ENCODE measurements at regions not wholly inside any gene's neighbourhood (a gene's known extent, or its start where the extent isn't known, plus 50 kb on each side); places are given as distances from the start of the nearest gene placed in this dataset.
"Not testable (repeated sequence)": the region's sequence is repeated elsewhere in the genome, so short reads cannot be mapped to it uniquely, and the experiment has no call there.

DNA sequence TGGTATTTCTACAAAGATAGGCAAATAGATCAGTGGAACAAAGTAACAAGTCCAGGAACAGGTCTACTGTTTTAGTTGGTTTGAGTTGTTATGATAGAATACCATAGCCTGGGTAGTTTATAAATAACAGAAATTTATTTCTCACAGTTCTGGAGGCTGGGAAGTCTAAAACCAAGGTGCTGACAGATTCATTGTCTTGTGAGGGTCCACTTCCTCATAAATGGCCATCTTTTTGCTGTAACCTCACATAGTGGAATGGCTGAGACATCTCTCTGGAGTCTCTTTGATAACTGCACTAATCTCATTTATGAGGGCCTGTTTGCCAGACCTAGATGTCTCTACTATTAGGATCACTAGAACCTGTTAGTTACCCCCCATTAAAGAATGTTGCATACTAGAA is 152.3 kb upstream of the MYRIP start:
- no peak for DNase-seq (ENCODE audit: low read depth)

DNA sequence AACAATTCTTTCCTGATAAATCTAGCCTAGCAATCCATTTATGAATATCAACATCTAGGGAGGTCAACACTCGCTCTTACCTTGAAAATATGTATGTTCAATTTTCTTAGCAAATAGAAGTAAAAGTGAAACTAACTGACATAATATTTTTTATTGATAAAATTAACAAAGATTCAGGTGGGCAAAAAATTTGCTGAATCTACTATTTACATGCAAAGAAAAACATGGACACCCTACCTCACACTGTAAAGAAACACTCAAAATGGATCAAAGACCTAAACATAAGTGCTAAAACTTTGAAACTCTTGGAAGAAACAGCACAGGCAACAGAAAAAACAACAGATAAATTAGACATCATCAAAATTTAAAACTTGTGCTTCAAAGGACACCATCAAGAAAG is 151.6 kb upstream of the MYRIP start:
- no peak for DNase-seq (ENCODE audit: low read depth)

DNA sequence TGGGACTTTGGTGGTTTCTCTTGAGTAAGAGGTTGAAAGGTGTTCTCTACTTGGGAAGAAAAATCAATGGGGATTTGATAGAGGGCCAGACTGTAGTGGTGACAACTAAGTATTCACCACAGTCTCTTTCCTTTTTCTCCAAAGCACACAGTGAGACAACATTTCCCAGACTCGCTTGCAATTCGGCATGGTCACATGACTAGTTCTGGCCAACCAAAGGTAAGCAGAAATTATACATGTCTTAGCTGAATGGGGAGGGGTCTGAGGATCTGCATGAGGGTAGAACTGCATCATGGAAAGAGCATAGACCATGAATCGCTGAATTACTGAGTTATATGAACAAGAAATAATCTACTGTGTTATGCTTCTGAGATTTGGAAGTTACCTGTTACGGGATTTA is 144.5 kb upstream of the MYRIP start:
- no peak for DNase-seq (ENCODE audit: low read depth)

DNA sequence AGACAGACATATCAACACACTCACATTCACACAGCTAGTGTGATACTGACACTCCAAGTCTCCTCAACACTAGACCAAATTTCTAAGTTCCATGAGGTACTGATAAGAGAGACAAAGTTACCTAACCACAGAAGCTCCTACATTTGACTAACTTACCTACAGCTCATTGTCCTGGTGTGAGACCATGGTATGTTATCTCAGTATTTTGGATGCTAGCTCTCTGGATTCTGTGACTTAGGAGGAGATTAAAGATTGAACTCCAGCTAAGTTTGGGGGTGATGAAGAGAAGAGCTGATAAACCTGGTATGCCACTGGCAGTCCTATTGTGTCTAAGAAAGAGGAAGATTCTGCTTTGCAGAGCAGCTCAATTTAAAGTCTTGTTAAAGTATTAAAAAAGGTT is 144.0 kb upstream of the MYRIP start:
- no peak for DNase-seq (ENCODE audit: low read depth)

DNA sequence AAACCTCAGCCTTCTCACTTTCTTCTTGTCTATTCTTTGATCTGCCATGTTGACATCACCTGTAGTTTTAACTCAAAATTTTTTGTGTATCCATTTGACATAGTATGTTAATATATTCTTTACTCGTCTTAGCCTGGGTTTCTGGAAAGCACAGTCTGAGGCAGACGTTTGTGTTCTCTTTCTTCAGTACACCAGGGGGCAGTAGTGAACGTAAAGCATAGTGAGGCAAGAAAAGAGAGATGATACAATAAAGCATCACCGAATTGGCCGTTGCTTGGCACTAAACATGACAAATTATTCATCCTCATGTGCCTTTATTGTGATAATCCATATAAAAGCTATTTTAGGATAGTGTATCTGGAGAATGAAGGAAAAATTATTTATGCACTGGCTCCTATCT is 141.0 kb upstream of the MYRIP start:
- DNase-seq (ENCODE audit: low read depth), result peak; percentile 46

DNA sequence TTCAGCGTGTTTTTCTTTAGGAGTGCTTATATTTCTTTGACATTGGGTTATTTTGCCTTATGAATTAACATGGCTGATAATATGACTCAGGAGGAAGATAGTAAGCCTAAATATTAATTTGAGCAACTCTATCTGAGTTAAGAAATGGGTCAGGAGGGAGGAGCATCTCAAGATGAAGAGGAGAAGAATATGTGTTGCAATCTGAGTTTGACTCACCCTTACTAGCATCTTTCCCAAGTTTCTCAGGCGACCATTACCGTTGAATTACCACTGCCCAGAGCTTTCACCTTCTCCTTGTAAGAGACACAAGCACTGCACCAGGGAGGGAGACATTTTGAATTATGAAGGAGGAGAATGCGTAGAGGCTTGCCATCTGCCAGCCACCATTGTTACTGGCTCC is 138.3 kb upstream of the MYRIP start:
- DNase-seq (ENCODE audit: low read depth), result peak; percentile 4

DNA sequence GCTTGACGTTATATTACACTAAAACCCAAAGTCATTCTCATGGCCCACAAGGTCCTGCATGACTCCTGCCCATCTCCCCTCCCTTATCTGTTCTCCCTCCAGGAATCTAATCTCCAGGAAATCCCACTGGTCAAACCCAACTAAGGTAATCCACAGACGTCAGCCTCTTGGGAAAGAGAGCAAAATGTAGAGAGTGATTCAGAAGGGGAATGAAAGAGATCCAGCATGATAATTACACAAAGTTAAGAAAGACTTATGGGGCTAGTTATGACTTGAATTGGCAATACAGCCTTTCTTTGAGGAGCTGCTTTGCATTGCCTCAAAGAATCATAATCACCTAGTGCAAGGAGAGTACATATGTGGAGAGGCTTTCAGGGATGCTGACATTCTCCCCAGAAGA is 137.8 kb upstream of the MYRIP start:
- DNase-seq (ENCODE audit: low read depth), result no peak

DNA sequence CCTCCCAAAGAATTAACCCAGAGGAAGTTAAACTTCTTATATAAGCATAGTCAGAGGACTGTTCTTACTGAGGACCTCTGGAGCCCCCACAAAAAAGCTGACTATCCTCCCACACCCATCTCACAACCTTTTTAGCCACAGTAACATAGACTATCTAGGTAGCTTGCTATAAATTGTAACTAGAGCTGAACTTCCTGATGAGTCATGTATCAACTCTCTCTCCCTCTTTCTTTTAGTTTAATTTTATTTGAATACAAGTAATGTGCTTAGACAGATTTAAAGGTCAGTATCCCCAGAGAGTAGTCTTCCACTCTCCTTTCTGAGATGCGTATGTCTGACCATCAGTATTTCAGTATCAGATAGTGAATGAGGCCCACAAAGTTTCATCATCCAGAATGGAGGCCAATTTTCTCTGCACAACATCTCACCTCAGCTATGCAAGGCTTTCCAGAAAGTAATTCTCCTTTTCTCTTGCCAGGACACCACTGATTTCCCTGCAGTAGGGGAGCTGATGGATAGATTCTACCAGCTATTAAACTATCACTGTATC is 104.0 kb upstream of the MYRIP start:
- no peak for DNase-seq (ENCODE audit: low read depth)

DNA sequence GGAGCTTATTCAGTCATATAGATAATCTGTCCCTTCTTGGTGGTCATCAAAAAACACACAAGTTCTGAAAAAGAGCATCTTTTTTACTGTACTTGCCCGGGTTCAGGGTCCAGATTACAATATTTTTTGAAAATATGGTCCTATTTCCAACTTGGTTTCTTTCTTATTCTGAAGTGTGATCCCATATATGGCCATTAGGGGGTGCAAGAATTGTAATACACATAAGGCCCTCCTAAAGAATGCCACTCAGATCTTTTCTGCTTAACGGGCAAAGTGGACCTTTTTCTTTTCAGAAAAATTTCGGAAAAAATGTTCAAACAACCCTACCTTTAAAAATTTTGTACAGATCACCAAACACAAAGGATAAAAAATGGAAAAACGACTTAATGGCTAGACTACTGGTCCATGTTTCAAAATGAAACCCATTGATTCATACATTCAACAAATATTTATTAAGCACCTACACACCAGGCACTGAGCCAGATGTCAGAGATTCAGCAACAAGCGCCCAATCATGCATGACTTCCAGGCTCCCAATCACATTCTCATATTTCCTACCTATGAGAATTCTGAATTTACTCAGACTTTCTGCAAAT is 102.0 kb upstream of the MYRIP start:
- peak; percentile 34 for DNase-seq (ENCODE audit: low read depth)

DNA sequence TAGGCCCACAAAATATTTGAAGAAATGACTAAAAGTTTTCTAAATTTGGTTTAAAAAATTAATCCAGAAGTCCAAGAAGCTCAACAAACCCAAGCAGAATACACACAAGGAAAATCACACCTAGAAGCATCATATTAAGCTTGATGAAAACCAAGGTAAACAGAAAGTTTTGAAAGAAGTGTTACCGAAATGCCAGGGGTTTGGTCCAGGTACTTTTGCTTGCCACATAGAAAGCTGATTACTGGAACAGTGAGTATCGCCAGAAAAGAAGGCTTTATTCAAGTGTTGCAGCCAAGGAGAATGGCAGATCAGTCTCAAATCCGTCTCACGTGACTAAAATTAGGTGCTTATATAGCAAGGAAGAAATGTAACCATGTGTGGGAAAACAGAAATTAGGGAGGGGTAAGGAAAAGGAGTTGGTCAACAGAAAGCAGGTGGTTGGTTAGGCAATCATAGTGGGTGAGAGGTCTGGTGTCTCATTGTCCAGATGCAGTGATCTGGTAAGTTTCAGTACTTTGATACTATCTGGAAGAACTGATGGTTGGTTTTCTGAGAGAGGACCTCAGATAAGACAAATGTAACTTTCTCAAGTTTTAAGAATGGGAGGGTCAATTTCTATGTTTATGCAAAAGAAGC is 96.9 kb upstream of the MYRIP start:
- no peak for DNase-seq (ENCODE audit: low read depth)

DNA sequence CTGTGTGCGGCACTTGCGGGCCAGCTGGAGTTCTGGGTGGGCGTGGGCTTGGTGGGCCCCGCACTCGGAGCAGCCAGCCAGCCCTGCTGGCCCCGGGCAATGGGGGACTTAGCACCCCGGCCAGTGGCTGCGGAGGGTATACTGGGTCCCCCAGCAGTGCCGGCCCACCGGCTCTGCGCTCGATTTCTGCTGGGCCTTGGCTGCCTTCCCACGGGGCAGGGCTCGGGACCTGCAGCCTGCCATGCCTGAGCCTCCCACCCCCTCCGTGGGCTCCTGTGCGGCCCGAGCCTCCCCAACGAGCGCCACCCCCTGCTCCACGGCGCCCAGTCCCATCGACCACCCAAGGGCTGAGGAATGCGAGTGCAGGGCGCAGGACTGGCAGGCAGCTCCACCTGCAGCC is 96.1 kb upstream of the MYRIP start:
- not testable (repeated sequence) for DNase-seq (ENCODE audit: low read depth)

DNA sequence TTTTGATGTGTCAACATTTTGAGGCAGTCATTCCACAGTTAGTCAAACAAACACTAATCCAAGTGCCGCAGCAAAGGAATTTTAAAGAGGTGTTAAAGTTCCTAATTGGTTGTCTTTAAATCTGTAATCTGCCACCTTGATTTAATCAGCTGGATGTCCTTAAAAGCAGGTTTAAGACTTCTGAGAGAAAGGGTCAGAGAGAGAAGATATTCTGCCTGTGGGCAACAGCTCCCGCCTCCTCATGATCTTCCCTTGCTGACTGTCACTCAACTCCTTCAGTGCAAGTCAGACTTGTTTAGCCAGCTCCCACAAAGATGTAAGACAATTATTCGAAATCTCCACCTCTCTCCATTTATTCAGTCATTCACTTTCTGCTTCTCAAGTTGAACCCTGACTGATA is 92.6 kb upstream of the MYRIP start:
- DNase-seq (ENCODE audit: low read depth), result no peak

DNA sequence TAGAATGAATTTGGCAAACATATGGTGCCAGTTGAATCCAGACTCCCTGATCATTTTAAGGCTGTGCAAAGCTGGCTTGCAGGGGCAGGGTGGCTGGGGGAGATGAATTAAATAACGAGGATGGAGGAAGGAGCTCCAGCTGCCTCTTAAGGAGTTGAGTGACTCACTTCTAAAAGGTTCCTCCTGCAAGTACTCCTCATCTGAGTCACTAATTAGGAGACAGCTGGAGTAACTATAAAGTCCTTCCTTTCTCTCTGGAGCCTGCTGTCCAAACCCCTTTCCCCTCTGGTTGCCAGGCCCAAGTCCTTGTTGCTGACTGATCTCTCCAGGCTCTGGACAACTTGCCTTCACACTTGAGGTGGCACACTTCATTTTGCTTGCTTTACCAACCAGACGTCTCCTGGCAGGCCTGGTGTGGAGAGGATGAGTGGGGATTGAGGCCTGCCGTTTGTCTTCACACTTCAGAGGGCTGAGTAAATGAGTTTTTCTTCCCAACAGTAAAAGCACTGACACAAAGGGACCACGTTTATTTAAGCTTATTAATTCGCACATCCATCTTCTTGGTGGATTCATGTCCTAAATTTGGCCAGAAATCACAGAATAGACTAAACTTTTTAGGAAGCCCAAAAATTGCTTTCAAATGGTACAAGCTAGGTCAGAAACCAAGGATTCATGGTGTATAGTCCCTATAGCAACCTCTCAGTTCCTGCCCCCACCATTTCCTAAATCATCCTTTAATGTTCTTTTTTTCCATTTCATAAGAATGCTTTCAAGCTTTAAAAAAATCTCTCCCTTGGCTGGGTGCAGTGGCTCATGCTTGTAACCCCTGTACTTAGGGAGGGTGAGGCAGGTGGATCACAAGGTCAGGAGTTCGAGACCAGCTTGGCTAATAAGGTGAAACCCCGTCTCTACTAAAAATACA is 90.5 kb upstream of the MYRIP start:
- DNase-seq (ENCODE audit: low read depth), result peak; percentile 38

DNA sequence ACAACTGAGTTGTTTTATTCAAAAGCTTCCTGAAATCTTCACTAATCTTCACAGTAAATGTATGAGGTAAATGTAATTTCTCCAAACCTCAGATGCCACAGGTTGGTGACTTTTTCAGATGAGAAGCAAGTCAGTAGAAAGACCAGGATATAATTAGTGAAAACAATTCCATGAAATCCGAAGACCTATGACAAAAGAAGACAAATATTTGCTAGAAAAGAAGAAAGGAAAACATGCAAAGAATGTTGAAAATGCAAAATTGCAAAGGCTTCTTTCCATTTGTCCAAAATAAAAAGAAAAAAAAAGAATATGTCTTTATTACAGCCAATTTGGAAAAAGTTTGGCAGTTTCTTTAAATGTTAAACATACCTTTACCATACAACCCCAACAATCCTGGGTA is 88.3 kb upstream of the MYRIP start:
- DNase-seq (ENCODE audit: low read depth), result no peak

DNA sequence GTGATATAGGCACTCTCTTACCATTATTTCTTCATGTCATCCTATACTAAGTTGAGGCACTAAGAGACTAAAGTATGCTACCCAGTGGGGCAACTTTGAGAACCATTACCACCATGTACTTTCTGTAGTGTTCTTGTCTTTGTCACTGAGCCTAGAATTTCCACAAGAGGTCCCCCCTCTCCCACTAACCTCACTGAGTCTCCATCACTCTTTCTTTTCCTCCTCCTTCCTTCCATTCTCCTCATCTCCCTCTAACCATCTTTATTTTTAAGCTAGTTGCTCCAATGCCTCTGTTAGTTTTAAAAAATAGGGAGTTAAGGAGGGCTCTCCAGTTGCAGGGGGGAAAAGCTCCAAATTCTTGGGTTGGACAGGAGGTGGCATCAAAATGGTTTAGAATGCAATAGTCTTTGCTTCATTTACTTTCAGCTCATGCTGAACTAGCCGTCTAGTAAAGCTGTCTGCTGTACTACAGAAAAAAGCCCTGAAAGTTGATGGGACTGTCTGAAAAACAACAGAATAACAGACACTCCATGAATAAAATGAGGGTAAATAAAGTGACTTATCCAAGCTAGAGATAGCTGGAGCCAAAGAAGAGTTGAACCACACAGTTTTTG is 85.1 kb upstream of the MYRIP start:
- no peak for DNase-seq (ENCODE audit: low read depth)

DNA sequence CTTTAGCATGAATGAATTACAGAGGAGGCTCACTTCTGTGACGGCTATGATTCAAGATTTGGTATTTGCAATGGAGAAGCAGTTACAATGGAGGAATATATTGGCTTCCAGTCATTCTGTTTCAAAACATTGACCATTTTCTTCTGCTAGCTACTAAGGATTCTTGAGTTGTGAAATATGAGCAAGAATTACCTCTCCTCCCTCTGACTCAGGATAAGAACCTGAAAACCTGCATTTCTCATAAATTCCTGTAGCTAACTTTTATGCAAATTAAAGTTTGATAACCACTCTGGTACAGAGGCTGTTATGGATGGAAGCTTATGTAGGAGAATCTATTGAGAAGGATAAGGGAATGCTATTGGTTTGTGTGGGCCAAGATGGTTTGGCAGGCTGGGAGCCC is 84.1 kb upstream of the MYRIP start:
- no peak for DNase-seq (ENCODE audit: low read depth)

DNA sequence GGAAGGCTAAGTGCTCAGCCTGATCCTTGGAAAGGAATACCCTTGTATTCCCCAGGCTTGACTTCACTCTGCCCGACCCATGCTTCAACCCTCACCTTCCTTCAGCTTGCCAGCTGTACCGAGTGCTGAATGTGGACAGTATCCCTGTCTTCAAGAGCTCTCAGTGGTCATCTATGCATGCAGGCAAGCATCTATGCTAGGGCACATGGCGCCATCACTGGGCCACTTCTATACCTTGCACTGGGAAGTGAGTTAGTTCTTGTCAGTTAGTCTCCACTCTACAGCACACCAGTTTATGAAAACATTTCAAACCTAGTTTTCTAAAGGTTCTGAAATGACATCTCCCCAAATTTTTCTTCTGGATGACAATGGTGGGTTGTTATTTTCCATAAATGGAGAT is 82.0 kb upstream of the MYRIP start:
- DNase-seq (ENCODE audit: low read depth), result no peak

DNA sequence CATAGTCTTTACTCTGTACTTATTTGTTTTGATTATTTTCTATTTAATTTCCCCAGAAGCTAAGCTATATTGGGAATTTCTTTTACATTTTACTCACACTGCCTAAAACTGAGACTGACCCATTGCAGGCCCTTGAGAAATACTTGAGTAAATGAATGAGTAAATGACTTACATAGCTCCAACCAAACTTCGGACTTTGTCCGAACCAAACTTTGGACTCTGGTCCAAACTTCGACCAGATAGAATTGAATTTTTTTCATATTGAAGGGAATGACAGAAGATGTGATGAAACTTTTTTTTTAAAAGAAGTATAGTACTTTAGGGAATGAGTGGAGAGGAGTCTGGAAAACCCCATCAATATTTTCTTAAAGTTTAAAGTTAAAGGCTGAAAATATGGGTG is 75.6 kb upstream of the MYRIP start:
- DNase-seq (ENCODE audit: low read depth), result no peak

DNA sequence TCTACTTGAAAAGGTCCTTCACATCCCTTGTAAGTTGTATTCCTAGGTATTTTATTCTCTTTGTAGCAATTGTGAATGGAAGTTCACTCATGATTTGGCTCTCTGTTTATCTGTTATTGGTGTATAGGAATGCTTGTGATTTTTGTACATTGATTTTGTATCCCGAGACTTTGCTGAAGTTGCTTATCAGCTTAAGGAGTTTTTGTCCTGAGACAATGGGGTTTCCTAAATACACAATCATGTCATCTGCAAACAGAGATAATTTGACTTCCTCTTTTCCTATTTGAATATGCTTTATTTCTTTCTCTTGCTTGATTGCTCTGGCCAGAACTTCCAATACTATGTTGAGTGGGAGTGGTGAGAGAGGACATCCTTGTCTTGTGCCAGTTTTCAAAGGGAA is 69.8 kb upstream of the MYRIP start:
- not testable (repeated sequence) for DNase-seq (ENCODE audit: low read depth)

DNA sequence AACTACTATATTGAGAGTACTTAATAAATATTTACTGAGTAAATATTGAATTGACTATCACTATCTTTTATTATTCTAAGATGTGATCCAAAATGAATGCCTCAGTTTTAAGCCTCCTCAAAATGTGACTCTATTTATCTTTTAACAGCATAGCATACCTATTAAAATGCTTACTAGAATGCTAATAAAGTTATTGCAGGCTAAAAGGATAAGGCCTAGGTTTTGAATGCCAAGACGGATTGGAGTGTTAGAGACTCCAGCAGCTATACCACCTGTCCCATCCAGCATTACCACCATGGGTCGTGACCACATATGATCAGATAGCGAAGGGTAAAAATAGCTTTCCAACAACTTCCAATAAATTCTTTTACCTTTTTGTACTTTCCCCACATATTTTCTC is 64.7 kb upstream of the MYRIP start:
- DNase-seq (ENCODE audit: low read depth), result no peak

DNA sequence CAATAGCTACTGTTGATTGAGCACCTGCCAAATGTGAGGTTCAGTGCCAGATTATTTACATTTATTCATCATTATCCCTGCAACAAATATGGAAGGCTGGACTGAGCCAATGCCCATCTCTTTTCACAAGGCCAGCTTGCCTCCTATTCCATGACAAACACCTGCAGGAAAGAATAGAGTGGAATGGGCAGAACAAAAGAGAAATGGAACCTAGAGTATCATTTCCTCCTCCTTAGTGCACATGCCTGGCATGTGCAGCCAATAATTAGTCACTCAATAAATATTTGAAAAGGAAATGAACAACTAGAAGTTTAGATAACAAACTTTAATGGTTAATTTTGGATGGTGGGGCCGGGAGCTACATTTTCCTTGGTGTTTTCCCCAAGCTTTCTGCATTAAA is 61.4 kb upstream of the MYRIP start:
- no peak for DNase-seq (ENCODE audit: low read depth)

DNA sequence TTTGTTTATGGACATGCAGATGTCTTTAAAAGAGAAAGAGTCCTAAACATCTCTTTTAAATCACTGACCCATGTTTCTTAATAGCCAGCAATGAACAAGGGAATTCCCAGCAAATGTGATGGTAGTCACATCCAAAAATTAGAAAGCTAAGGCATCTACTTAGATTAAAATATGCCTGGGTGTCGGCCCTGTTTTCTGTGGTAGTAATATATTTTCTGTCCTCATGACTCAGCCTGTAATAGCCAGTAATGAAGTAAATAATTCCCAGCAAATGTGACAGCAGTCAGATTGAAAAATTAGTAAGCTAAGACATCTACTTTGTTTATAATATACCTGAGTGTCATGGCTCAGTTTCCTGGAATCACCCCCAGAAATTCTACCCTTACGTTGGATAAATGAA is 60.6 kb upstream of the MYRIP start:
- no peak for DNase-seq (ENCODE audit: low read depth)

DNA sequence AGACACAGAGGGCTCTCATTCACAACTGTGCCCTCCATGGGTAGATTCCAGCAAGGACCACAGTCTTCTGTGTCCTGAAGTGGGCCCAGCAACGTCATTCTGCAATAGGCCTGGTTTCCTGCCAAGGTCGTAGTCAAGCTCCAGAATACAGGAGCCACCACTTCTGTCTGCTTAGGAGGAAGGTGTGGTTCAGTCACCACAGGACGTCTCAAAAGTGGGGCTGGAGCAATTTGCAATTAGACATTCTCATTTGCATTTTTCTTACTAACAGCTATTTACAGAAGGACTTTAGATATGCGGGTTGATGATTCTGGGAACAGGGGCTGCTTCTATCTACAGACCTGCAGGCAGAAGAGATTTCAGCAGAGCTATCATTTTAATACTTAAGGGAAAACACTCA is 58.7 kb upstream of the MYRIP start:
- no peak for DNase-seq (ENCODE audit: low read depth)

Data from stromal cell of bone marrow (primary cell).